Erythroblast (primary cell): ENCODE measurements at regions not wholly inside any gene's neighbourhood (a gene's known extent, or its start where the extent isn't known, plus 50 kb on each side); places are given as distances from the start of the nearest gene placed in this dataset.

Source experiments
- GATA1 ChIP-seq: IDR thresholded peaks from 2 replicates; pipeline ENCODE4 v1.6.1; 2011; ENCODE audit warnings: low read depth, mild to moderate bottlenecking, control low read depth, low read length, moderate library complexity
- POLR2A ChIP-seq: IDR thresholded peaks from 2 replicates; pipeline ENCODE4 v1.6.1; 2011; ENCODE audit warnings: mild to moderate bottlenecking, low read length

- no peak for TF ChIP-seq POLR2A
- TF ChIP-seq GATA1: no peak
Measured at GRCh38 chr1:204802401-204803175, 68.1 kb upstream of the NFASC start.
